Glutamatergic neuron (in vitro differentiated cells): ENCODE measurements at regions not wholly inside any gene's neighbourhood (a gene's known extent, or its start where the extent isn't known, plus 50 kb on each side); places are given as distances from the start of the nearest gene placed in this dataset.

ENCODE experiments used
- DNase-seq: peaks from one replicate; pipeline ENCODE4 v3.0.0; 2022
- H3K27ac Mint-ChIP-seq: one replicate; pipeline ENCODE4 v1.8.0; 2020; ENCODE audit warnings: mild to moderate bottlenecking, mixed read lengths, inconsistent platforms; ENCODE audit not compliant: unreplicated experiment
- H3K27me3 Mint-ChIP-seq: one replicate; pipeline ENCODE4 v1.8.0; 2020; ENCODE audit warnings: mild to moderate bottlenecking, moderate library complexity, mixed read lengths, inconsistent platforms; ENCODE audit not compliant: unreplicated experiment
- H3K36me3 Mint-ChIP-seq: one replicate; pipeline ENCODE4 v1.8.0; 2020; ENCODE audit warnings: mild to moderate bottlenecking, mixed read lengths, inconsistent platforms; ENCODE audit not compliant: unreplicated experiment
- H3K4me1 Mint-ChIP-seq: one replicate; pipeline ENCODE4 v1.8.0; 2020; ENCODE audit warnings: mild to moderate bottlenecking, low read depth, mixed read lengths, inconsistent platforms; ENCODE audit not compliant: unreplicated experiment
- H3K4me3 Mint-ChIP-seq: one replicate; pipeline ENCODE4 v1.8.0; 2020; ENCODE audit warnings: mild to moderate bottlenecking, mixed read lengths, inconsistent platforms; ENCODE audit not compliant: unreplicated experiment
- H3K9me3 Mint-ChIP-seq: one replicate; pipeline ENCODE4 v1.8.0; 2020; ENCODE audit warnings: mild to moderate bottlenecking, moderate library complexity, mixed read lengths, inconsistent platforms; ENCODE audit not compliant: unreplicated experiment
- CTCF ChIP-seq: fragments of 200-600 bp; sonication (generic); IDR thresholded peaks from one replicate; pipeline ENCODE4 v1.5.0; 2021; ENCODE audit not compliant: partially characterized antibody, unreplicated experiment

- Mint-ChIP-seq H3K27ac (no peak overlapping the region), H3K9me3 (no peaks in the 10 kb centered on the region), H3K27me3 (no peaks in the 10 kb centered on the region), H3K4me1 (no peaks in the 10 kb centered on the region), H3K36me3 (no peaks in the 10 kb centered on the region), H3K4me3 (no peak overlapping the region)
- no peak for TF ChIP-seq CTCF
- DNase-seq = no peak
These were observed 168.5 kb upstream of the C16orf82 start for GRCh38 chr16:26898200-26898599.

GRCh38 chr16:26901196-26901861 lies 165.4 kb upstream of the C16orf82 start:
- Mint-ChIP-seq H3K9me3 (no peaks in the 10 kb centered on the region), H3K4me3 (no peak overlapping the region), H3K4me1 (no peaks in the 10 kb centered on the region), H3K36me3 (no peaks in the 10 kb centered on the region), H3K27me3 (peaks cover 2% of the 10 kb centered on the region), H3K27ac (no peak overlapping the region)
- no peak for TF ChIP-seq CTCF
- DNase-seq = no peak

GRCh38 chr16:26901983-26902382 lies 164.7 kb upstream of the C16orf82 start:
- H3K4me3 Mint-ChIP-seq = no peak overlapping the region
- DNase-seq = no peak
- no peak overlapping the region for H3K27ac Mint-ChIP-seq
- H3K4me1 Mint-ChIP-seq = no peaks in the 10 kb centered on the region
- H3K36me3 Mint-ChIP-seq = no peaks in the 10 kb centered on the region
- H3K27me3 Mint-ChIP-seq = peaks cover 2% of the 10 kb centered on the region
- no peaks in the 10 kb centered on the region for H3K9me3 Mint-ChIP-seq
- TF ChIP-seq CTCF = no peak

DNA sequence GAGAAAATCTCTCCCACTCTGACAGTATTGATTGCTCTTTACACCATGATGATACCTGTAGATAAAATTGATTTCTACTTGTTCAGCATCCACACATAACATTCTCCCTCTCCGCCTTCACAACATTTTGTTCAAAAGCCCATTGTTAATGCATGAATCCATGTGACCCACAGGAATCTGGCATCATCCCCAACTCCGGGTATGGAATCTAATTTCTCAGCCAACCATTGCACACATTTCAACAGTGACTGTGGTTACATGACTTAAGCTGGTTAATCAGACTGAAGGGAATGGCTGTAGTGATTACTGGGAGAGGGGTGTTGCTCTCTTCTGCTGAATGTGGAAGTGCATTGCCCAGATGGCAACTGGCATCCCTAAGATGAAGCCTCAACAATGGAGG lies 161.4 kb upstream of the C16orf82 start:
- DNase-seq = no peak
- H3K9me3 Mint-ChIP-seq = no peaks in the 10 kb centered on the region
- H3K4me3 Mint-ChIP-seq = no peak overlapping the region
- peaks cover 2% of the 10 kb centered on the region for H3K27me3 Mint-ChIP-seq
- no peak overlapping the region for H3K27ac Mint-ChIP-seq
- no peak for TF ChIP-seq CTCF
- no peaks in the 10 kb centered on the region for H3K4me1 Mint-ChIP-seq
- H3K36me3 Mint-ChIP-seq = no peaks in the 10 kb centered on the region

DNA sequence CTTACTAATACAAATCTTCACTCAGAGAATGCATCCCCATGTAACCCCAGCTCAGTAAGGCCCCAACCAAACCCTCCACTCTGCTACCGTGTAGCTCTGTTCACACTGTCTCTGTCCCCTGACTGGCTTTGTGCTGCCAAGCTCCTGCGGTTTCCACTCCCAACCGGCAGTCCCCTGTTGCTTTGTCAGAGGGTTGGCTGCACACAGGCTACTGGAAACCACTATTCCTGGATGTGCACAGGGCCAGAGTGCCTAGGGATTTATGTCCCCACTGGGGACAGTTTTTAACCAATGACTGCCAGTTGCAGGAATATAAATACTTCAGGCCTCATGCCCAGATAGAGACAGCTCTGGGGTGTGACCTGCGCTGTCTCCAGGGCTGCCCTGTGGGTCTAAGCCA lies 157.1 kb upstream of the C16orf82 start:
- no peak for DNase-seq
- H3K27me3 Mint-ChIP-seq = no peaks in the 10 kb centered on the region

More for the DNA sequence above, 157.1 kb upstream of the C16orf82 start:
- Mint-ChIP-seq H3K27ac (no peak overlapping the region), H3K4me1 (no peaks in the 10 kb centered on the region), H3K4me3 (no peak overlapping the region), H3K9me3 (no peaks in the 10 kb centered on the region), H3K36me3 (no peaks in the 10 kb centered on the region)
- TF ChIP-seq CTCF = no peak
